T-helper 2 cell treated with Interferon-gamma antibody and Interleukin-4, amounts not matched to agents 100 ng/mL and 5 ng/mL, for 36 hours (primary cell): ENCODE measurements at regions not wholly inside any gene's neighbourhood (a gene's known extent, or its start where the extent isn't known, plus 50 kb on each side); places are given as distances from the start of the nearest gene placed in this dataset.

Source experiments
- intact Hi-C: fragments of 100-400 bp; cut with micrococcal nuclease; formaldehyde crosslinking; loops from one replicate; pipeline ENCODE4 v1.15.1; 2023

DNA sequence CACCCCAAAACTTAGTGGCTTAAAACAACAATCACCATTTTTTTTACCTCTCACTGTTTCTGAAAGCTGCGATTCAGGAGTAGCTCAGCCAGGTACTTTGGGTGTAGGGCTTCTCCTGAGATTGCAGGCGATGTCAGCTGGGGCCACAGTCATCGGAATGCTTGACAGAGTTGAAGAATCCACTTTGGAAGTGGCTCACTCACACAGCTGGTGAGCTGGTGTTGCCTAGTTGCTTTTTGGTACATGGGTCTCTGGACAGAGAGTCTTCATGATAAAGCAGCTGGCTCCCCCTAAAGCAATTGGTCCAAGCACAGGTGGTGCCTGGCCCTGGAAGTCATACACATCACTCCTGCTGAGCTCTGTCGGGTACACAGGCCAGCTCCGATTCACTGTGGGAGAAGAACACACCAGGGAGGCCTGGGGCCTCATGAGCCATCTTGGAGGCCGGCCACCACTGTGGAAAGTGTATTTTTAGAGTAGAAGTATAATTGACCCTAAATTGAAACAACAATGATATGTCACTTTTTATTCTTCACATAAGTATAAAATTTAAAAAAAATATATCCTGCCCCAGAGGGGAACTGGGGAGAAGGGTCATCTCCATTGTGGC is 75.2 kb upstream of the GALNT2 start:
- intact Hi-C loops = no loop called here

- intact Hi-C loops = no loop called here
Measured at GRCh38 chr1:229993060-229993459, 74.0 kb upstream of the GALNT2 start.

GRCh38 chr1:229993894-229994293 is 73.1 kb upstream of the GALNT2 start:
- intact Hi-C loops = no loop called here

GRCh38 chr1:229999004-229999670 is 67.9 kb upstream of the GALNT2 start:
- intact Hi-C loops = no loop called here

GRCh38 chr1:230000493-230001184 is 66.4 kb upstream of the GALNT2 start:
- intact Hi-C loops = no loop called here

DNA sequence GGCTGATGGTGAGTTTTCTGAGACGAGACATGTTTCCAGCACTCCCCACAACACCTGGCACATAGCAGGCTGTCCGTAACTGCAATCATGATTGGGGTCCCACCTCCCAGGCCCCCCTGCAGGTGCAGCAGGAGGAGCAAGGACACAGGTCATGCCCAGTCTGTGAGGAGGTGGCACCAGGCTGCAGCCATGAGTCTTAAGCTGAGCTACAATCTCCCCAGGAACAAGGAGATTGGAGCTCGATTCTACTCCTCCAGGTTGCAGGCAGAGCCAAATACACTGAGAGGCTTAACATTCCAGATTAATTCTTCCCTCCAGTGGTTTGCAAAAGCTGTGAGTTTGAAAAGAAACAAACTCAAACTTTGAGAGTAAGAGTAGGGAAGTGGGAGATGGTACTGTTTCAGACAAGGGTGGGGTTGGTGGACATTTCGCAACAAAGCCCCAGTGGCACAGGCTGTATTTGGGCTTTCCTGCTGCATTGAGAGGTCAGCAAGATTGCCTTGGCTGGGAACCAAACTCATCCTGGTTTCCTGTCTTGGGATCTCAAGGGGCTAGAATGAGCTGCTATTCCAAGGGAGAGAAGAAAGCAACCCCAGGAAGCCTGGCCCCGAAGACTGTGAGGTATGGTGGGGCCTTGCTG is 64.8 kb upstream of the GALNT2 start:
- intact Hi-C loops = no loop called here

DNA sequence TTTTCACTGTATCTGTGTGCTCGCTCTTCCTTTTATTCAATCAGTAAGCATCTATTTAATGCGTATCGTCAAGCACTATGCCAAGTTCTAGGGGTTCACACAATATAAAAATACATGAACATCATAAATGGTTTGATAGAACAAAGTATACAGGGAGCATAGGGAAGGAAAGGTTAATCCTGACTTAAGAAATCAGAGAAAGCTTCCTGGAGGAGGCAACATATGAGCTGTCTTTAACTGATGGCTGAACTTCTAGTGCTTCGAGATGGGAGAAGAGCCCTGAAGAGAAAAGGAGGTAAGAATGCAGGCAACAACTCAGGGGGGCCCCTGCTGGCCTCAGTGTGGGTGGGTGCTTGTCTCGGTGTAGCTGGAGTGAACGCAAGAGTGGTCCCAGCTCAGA is 63.6 kb upstream of the GALNT2 start:
- intact Hi-C loops = no loop called here

DNA sequence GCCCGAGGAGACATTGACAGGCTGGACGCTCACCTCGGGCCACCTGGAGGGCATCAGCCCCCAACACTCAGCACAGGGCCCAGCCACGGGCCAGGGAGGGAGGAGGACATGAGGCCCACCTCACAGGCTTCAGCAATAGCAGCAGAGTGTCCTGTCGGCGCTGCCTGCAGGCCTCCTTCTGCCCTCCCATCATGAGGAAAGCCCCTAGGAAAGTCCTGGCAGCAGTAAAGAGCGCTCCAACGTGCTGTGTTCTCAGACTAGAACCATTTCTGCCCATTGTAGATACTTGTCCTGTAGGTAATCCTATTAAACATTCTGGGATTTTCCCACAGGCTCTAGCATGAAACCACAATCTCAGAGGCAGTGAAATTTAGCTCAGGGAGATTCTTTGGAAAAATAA is 62.0 kb upstream of the GALNT2 start:
- intact Hi-C loops = no loop called here

GRCh38 chr1:230008721-230009120 is 58.3 kb upstream of the GALNT2 start:
- intact Hi-C loops = no loop called here

DNA sequence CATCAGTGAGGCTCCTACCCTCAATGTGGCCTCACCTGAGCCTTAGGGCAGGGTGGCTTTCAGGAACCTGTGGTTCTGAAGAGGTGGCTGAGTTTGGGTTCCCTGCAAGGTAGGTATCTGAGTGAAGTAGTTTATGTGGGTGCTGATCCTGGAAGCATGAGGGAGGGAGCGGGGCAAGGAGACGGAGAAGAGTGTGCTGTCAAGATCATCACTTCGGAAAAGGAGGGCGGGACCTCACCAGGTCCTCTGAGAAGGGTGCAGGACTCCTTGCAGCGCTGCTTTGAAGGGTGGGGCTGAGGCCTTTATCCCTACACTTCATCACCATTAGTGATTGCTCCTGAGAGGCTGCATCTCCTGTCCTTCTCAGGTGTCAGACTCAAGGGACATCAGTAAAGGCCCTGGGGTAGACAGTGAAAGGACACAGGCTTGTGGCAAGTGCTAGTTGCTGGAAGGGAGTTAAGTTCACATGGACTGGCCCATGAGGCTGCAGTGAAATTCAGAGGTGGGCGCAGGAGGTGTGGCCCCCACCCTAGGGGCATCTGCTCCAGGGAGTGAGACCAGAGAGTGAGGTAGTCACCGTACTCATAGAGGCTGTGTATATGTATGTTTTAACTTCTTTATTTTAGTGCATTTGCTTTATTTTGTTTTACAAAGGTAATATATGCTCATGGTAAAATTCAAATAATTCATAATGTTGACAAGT is 57.3 kb upstream of the GALNT2 start:
- intact Hi-C loops = no loop called here

DNA sequence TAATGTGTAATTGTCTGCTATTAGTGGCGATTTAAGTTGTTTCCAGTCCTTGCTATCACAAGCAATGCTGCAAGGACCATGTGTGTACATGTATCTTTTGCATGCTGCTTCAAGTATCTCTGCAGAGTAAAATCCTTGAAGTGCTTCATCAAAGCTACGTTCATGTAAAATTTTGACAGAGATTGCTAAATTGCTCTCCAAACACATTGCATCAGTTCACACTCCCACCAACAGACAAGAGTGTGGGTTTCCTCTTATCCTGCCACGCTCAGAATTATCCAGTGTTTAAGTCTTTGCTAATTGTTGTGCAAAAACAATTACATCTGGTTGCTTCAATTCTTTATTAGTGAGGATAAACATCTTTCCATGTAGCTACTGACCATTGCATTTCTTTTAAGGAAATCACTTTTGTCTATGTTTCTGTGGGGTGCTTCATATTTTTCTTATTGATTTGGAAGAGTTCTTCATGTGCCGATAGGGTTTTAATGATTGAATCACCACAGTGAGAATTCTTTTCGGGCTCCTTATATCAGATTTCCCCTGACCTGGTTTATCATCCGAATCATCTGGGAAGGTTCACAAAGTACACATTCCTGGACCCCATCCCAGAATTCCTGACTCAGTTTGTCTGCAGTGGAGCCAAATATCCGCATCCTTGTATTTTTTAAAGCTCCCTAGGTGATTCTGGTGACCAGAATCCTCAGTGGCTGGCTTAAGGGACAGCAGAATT is 56.3 kb upstream of the GALNT2 start:
- intact Hi-C loops = no loop called here

DNA sequence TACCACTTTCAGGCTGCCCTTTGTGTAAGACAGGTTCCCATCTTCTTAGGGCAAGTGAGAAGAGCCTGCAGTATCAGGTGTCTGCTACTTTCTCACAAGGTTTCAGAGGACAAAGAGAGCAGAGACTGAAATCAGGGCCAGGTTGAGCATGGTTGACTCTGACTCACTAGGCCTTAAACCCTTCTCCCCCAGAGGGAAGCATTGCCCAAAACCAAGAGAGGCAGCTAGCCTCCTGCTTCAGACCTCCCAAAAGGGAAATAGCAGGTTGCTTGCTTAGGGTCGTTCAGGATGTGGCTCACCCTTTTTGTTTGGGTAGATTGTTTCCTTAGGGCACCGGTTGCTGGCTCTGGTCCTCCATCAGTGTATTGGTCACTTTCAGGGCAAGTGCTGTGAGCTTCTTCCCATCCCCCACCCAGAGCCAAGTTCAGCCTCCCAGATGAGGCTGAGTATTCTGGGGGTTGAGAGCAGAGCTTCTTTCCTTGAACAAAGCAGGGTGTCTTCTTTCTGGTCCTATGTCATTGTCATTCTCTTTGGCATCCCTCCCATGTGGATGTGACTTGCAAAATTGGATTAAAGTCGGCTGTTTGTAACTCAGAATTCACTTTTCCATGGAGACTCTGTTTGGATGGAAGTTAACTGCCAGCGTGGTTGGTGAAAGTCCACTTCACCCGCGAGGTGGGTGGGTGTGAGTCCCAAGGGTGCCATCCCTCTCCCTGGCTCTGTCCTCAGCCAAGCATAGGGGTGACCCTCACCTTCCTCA is 55.5 kb upstream of the GALNT2 start:
- intact Hi-C loops = no loop called here

DNA sequence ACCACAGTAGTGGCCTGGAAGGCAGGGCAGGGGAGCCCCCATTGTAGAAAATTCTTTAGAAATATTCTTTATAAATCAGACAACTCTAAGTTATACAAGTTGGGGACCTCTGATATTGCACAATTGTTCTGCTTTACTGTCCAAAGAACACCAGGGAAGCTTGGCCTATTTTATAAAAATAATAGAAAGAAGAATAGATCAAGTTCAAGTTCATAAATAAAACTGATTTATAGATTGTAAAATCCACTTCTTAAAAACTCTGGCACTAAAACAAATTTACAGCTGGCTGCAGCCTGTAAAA is 55.0 kb upstream of the GALNT2 start:
- intact Hi-C loops = no loop called here

GRCh38 chr1:230012741-230013140 is 54.3 kb upstream of the GALNT2 start:
- intact Hi-C loops = no loop called here

DNA sequence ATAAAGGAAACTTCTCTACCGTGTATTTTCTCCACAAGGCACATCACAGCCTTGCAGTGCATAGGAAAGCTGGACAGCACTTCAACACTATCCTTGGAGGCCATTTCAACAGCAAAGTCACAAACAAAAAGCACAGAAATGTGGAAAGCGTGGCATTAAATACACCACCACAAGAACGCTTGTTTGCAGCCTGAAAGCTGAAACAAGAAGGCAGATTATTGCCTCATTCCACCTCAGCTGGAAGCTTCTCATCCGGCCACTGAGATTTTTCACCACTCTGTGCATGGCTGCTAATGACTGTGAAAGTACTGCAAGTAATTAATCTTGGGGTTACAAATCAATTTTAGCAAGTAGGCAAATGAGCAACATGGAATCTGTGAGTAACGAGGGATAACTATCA is 50.9 kb upstream of the GALNT2 start:
- intact Hi-C loops = no loop called here
